Hematopoietic multipotent progenitor cell treated with erythropoietin and hydrocortisone succinate and interleukin-3 and kit ligand, for 4 days (in vitro differentiated cells): ENCODE measurements at regions not wholly inside any gene's neighbourhood (a gene's known extent, or its start where the extent isn't known, plus 50 kb on each side); places are given as distances from the start of the nearest gene placed in this dataset.

Experiments
- DNase-seq: peaks from one replicate; pipeline ENCODE4 v3.0.0-alpha.2; 2015

GRCh38 chr6:14337152-14337551 lies 219.6 kb downstream of the CD83 start:
- DNase-seq = peak; percentile 75

DNA sequence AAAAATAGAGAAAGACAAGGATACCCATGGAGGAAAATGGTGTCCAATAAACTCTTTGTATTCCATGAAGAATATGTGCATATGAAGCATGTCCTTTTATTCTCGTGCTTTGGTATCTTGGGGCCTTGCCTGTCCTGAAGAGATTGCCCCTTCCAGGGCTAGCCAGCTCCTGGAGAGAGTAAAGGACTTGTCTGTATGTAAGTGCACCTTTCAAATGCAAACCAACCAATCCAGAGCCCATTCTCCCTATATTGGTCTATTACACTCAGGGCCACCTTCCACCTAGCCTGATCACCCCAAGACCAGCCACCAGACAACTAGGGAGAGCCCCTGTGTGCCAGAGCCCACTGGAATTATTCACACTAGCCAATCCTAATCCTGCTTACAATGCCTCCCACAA lies 221.6 kb downstream of the CD83 start:
- DNase-seq = no peak

DNA sequence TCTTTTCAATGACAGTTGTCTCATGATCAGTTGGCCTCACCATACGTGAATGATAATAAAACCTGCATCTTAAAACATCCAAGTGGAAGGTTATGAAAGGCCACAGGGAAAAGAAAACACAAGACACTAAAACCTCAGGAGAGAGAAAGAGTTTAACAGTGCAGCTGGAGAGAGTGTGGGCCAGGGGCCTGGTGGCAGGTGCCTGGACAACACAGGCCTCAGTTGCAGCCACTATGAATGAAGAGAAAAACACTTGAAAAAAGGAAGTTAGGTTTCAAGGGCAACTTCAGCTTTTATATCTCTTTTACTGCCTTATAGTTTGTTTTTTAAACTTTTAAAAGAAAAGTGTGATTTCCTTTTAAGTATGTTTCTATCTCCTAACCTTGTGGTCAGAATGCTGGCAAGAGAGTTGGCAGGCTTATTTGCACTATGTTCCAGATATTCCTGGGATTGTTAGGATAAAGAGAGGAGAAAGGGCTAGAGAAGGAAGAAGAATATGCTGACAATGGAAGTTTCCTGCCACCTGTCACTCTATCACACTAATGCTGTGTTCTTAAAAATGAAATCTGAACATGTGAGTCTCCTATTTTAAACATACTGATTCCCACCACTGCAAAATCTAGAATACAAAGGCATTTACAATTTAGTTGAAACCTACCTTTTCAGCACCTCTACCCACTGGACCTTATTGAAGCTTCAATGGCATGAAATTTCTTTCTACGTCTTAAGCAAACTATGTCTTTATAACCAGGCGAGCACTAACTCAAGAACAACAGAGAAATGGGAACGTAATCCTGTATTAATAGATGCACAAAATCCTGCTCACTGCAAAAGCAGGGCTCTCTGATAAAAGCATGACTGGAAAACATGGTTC lies 222.4 kb downstream of the CD83 start:
- peak; percentile 20 for DNase-seq

GRCh38 chr6:14344486-14344885 lies 226.9 kb downstream of the CD83 start:
- no peak for DNase-seq

- peak; percentile 42 for DNase-seq
Observed at GRCh38 chr6:14348389-14348788, 230.8 kb downstream of the CD83 start.

DNA sequence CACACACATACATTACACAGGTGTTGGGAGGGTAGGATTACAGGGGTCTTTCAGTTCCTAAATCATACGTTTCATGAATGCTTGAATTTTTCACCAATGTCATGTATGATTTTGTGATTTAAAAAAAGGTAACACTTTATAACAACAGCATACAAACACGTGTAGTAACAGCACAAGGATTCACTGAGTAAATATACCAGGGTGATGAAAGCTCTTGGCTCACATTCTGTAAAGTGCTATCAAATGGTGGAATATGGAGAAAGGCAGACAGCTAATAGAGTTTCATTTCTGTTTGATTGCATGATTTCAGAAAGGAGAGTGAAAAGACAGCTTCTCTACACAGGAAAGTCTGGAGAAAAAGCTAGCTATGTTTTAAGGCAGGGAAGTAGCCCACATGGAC lies 231.9 kb downstream of the CD83 start:
- DNase-seq = no peak

- DNase-seq = no peak
Observed at GRCh38 chr6:14350210-14350609, 232.6 kb downstream of the CD83 start.

GRCh38 chr6:14353281-14353680 lies 235.7 kb downstream of the CD83 start:
- no peak for DNase-seq

DNA sequence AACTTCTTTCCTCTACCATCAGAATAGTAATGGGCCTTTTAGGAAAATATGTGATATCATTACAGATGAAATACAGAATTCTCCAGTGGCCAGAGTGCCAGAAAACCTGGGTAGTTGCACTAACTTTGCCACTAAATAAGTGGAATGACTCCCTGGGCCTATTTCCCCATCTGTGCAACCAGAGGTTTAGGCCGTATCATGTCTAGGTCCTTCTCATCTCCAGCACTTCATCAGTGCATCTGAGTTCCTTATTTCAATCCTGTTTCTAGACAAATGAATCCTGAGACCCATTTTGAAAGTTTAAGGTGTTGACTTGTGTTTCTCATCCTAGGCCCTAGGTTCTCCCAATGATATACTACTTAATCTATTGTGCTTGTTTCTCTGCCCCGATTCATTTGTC lies 236.2 kb downstream of the CD83 start:
- no peak for DNase-seq

DNA sequence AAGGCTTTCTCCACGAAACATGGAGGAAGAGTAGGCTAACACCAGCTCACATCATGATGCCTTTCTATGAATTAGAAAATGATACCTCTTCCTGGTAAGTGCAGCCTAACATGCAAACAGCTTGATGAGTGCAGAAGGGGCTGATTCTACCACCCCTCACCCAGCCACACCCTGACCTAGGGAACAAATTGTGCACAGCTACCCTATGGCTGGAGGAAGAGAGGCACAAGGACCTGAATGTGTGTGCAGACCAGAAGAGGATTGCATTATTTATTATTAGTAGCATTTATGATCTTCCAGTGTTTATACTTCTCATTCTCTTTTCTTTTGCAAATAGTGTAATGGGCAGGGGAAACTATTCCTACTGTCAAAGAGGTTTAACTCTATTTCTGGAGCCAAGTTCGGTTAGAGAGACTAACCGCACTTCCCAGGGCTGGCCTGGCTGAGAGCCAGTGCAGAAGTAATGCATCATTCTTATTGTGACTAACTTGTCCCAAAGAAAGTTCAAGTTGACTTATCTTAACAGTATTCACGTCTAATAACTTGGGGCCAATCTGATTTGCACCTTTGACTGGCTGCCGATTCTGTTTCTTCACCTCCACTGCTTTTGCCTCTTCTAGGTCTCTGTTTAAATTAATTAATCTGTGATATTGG lies 237.5 kb downstream of the CD83 start:
- peak; percentile 93 for DNase-seq

- no peak for DNase-seq
Observed at GRCh38 chr6:14359438-14359837, 241.9 kb downstream of the CD83 start.

GRCh38 chr6:14360565-14360964 lies 243.0 kb downstream of the CD83 start:
- no peak for DNase-seq

DNA sequence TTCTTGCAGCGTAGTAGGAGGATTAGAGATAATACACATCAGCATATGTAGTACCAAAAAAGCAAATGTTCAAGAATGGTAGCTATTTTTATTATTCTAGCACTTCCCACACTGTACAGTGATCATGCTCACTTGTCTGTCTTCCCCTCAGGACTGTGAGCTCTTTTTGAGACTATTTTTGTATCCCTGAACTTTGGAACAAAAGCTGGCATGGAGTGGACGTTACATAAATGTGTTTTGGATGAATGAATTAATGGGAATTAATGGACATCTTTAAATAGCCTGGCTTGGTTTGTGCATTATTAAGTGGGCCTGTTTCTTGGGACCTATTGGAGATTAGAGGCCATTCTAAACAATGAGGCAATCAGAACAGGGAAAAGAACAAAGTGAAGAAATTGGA lies 243.7 kb downstream of the CD83 start:
- DNase-seq = no peak

DNA sequence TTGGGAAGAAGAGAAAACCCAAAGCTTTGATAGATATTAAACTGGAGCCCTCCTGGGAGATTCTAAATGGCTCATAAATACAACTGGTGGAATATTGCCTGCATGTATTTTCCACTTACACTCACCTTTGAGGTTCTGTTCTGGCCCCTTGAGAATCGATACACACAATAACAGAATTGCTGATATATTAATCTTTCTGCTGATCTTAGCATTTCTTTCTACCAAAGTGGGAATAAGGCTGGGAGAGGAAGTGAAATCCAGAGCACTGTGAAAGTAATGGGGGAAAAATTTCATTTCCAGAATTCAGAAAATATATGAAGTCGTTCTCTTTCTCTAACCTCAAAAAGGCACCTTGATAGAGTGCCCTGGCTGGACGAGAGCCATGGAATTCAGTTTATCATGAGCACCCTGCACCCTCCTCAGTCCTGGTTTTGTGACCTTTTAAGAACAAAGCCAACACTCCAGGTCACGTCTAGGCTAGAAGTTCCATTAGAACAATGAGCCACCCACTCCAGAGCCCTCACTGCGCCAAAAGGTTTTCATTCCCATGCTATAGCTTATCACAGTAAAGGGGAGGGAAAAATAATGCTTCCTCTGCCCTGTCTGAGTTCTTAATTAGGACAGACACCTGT lies 244.5 kb downstream of the CD83 start:
- DNase-seq = no peak

- DNase-seq = no peak
Observed at GRCh38 chr6:14364370-14364769, 246.8 kb downstream of the CD83 start.

- no peak for DNase-seq
Observed at GRCh38 chr6:14365393-14365792, 247.8 kb downstream of the CD83 start.

DNA sequence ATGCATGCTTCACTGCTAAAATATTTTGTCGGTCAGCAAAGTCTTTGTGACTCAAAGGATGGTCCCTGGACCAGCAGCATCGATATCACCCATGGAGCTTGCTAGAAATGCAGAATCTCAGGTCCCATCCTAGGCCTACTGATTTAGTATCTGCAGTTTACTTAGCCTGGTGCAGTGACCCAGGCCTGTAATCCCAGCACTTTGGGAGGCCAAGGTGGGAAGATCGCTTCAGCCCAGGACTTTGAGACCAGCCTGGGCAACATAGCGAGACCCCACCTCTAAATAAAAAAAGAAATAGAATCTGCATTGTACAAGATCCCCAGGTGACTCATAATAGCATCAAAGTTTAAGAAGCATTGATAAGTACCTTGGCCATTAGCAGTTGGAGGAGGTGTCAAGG lies 248.7 kb downstream of the CD83 start:
- DNase-seq = no peak

- no peak for DNase-seq
Observed at GRCh38 chr6:14366872-14367271, 249.3 kb downstream of the CD83 start.

GRCh38 chr6:14367296-14367695 lies 249.7 kb downstream of the CD83 start:
- DNase-seq = no peak

DNA sequence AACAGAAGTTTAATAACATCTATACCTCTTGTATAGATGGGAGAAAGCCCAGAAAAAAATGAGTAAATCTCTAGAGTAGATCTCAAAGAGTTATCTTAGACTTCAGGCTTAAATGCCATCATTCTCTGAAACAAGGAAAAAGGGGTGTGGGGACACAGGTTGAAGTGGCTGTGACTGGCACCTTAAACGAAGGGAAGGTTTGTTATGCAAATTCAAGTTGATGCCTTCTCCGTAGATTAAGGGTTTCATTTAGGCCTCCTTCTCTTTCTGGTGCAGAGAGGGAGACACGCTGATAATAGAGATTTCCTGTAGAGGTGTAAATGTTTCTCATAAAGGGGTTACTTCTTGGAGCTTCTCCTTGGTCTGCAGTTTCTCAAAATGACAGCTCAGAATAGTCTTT lies 252.1 kb downstream of the CD83 start:
- DNase-seq = no peak

GRCh38 chr6:14371530-14371929 lies 254.0 kb downstream of the CD83 start:
- DNase-seq = peak; percentile 25

GRCh38 chr6:14372734-14373489 lies 255.3 kb downstream of the CD83 start:
- no peak for DNase-seq
